DOHH2 (cell line): ENCODE measurements at regions not wholly inside any gene's neighbourhood (a gene's known extent, or its start where the extent isn't known, plus 50 kb on each side); places are given as distances from the start of the nearest gene placed in this dataset.

ENCODE experiments used
- CTCF ChIP-seq: fragments of 200-600 bp; sonication (generic); IDR thresholded peaks from one replicate; pipeline ENCODE4 v1.5.1; 2014; ENCODE audit warnings: antibody characterized with exemption, mild to moderate bottlenecking, low read depth, low read length; ENCODE audit not compliant: poor library complexity, severe bottlenecking
- EZH2phosphoT487 ChIP-seq: fragments of 200-600 bp; sonication (generic); IDR thresholded peaks from 2 replicates; pipeline ENCODE4 v1.6.1; 2017; ENCODE audit warnings: borderline replicate concordance, mild to moderate bottlenecking, antibody characterized with exemption, low read length, moderate library complexity, mixed read lengths

GRCh38 chr2:146587291-146587713 is 1257.5 kb upstream of the ACVR2A start:
- TF ChIP-seq EZH2phosphoT487: no peak
- TF ChIP-seq CTCF: no peak
